HG03354 (cell line): ENCODE measurements at regions not wholly inside any gene's neighbourhood (a gene's known extent, or its start where the extent isn't known, plus 50 kb on each side); places are given as distances from the start of the nearest gene placed in this dataset.

ENCODE experiments used
- ATAC-seq: cut with Tn5 transposase; IDR thresholded peaks from one replicate; pipeline ENCODE4 v1.9.1; 2021; ENCODE audit warnings: mild to moderate bottlenecking; ENCODE audit not compliant: unreplicated experiment, poor library complexity, severe bottlenecking

GRCh38 chr1:14522077-14522925, 76.2 kb upstream of the KAZN start:
- peak; percentile 7 for ATAC-seq

DNA sequence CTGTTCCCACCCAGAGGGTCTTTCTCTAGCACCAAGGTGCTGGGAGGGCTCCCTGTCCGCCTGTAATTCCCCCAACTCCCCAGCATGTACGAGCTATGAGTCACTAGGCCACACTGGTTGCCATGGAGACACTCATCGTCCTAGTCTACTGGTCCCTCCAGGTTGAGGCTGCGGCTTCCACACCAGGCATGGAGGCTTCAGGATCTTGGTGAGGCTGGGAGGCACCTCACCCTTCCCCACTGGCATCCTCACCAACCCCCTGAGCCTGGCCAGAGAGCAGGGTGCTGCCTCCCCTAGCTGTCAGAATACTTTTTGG, 75.6 kb upstream of the KAZN start:
- peak; percentile 67 for ATAC-seq

- no peak for ATAC-seq
These were observed 73.5 kb upstream of the KAZN start for GRCh38 chr1:14524826-14525636.

DNA sequence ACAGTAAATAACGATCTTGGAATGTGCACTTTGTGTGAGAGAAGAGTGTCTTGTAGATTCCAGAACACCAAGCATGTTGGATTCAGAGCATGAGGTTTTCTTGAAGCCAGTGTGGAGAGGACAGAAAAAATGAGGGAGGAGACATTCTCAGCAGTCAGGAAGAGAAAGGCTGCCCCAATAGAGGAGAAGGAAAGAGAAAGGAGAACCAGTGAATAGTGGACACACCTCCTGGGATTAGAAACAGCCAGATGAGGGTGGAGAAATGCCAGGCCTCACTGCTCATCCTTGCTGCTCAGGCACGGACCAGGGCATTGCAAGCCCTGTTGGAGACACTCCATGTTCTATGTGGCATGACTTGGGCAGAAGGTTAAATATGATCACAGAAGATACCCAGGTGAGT, 69.0 kb upstream of the KAZN start:
- no peak for ATAC-seq

DNA sequence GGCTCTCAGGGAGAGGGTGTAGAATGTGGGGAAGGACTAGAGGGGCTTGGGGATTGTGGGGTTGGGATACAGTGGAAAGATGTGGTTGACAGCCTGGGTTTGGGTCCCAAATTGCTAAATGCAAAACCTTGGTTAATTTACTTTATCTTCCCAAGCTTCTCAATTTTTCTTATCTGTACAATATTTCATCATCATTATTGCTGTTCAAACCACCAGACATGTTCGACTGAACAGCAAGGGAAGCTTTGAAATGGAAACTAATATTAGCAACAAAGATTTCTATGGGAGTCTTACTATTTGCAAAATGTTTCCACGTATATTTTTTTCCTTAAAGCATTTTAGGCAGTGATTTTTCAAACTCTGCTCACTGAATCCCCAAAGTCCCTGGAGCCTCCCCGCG, 67.0 kb upstream of the KAZN start:
- ATAC-seq = no peak

- ATAC-seq = no peak
These were observed 62.7 kb upstream of the KAZN start for GRCh38 chr1:14535619-14536355.

- no peak for ATAC-seq
These were observed 60.1 kb upstream of the KAZN start for GRCh38 chr1:14538335-14538734.

GRCh38 chr1:14539309-14539708, 59.2 kb upstream of the KAZN start:
- ATAC-seq = no peak

GRCh38 chr1:14539953-14540563, 58.4 kb upstream of the KAZN start:
- ATAC-seq = no peak

DNA sequence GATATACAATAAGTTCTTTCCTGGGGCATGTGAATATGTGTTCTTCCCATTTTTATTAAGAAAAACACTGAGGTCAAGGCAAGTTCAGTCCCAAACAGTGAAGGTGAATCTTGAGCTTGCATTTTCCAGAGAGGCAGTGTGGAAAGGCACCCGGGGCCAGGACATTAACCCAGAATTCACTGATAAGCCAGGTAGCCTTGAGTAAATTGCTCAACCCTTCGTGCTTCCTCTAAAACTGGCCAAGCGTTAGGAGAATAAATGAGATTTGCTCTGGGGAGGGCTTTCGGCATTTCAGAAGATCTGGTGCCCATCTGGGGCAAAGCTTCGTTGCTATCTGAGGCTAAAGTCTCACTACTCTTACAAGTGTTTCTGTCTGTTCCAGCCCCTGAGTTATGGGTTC, 57.1 kb upstream of the KAZN start:
- no peak for ATAC-seq

DNA sequence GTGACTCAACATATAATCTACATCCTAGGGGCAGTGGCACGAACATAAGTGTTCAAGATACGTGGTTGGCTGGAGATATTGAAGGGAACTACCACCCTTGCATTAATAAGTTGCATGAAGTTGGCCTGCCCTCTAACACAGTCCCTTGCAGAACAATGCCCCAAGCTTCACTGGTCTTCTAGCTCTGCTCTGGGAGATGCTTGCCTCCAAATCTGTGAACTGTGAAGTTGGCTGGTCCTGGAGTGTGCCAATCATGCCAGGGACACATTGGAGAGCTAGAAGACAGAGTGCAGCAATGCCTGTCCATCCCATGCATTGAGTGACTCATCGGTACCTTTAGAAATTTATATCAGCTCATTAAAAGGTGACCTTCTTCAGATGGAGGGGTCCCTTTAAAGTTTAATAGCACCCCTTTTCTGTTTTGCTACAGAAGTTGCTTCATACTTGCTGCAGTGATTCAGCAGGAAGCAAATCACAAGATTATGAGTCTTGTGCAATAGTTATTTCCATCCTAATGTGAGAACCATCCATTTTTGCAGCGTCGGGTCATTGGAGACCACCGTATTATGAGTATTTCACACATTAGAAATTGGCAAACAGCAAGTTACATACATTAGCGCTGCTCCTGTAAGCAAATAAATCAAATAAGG, 55.2 kb upstream of the KAZN start:
- no peak for ATAC-seq

GRCh38 chr1:14544319-14544718, 54.2 kb upstream of the KAZN start:
- no peak for ATAC-seq

GRCh38 chr1:14545422-14546025, 53.0 kb upstream of the KAZN start:
- no peak for ATAC-seq

DNA sequence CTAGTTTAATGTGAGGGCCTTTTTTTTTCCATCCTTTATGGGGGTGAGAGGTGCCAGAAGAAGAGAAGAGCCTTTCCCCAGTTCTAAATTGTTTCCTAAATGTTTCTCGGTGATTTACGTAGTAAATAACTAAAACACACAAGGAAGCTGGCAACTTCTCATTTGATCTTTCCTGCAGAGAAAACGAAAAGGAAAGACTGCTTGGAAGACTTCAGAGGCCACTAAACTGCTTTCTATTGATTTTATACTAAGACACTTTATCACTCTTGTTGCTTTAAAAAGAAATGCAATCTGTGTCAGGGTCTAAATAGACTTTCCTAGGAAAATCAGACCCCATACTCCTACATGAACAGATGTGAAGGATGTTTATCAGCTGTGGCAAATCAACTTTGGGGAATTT, 52.1 kb upstream of the KAZN start:
- ATAC-seq = no peak
